HepG2 (cell line): ENCODE measurements at regions not wholly inside any gene's neighbourhood (a gene's known extent, or its start where the extent isn't known, plus 50 kb on each side); places are given as distances from the start of the nearest gene placed in this dataset.
"Not testable (repeated sequence)": the region's sequence is repeated elsewhere in the genome, so short reads cannot be mapped to it uniquely, and the experiment has no call there.

Experiments
- ATAC-seq: fragments of 200-7000 bp; cut with Tn5 transposase; 3 replicates; pipeline ENCODE4 v1.9.1; 2020; ENCODE audit warnings: mild to moderate bottlenecking, moderate library complexity
- BruUV-seq: library from RNA; stranded (reverse); fragments of 400-500 nt; replicated peaks from 2 replicates; lab custom pipeline; 2021; lab: Mats Ljungman, UMichigan
- CTCF ChIA-PET: fragments of 300-600 bp; formaldehyde crosslinking; extraction: SDS; loops from one replicate; lab custom pipeline; 2021; ENCODE audit warnings: low total read pairs, inconsistent platforms, low intra/inter-chr PET ratio; lab: Yijun Ruan, JAX
- POLR2A ChIA-PET: fragments of 350-600 bp; sonication (Branson Sonifier 250); formaldehyde crosslinking; loops from one replicate; lab custom pipeline; 2020; ENCODE audit warnings: antibody characterized with exemption, inconsistent platforms; lab: Yijun Ruan, JAX
- DNase-seq: peaks from one replicate; pipeline ENCODE4 v3.0.0-alpha.2; 2015; ENCODE audit warnings: low spot score
- FAIRE-seq: peaks from 3 replicates; lab custom pipeline; 2011; peaks lifted over from hg19 to GRCh38; lab: Jason Lieb, UNC
- H2AFZ ChIP-seq: one replicate; pipeline ENCODE4 v1.6.1; 2011; ENCODE audit warnings: low read length, inconsistent platforms
- H3K27ac ChIP-seq: fragments of 300-600 bp; 3 replicates; pipeline ENCODE4 v1.8.0; 2011; ENCODE audit warnings: mixed run types, mild to moderate bottlenecking, mixed read lengths, low read length, inconsistent platforms; ENCODE audit not compliant: insufficient read depth; ENCODE audit errors: extremely low read length
- H3K27me3 ChIP-seq, 2 experiments: fragments of 200-600 bp in 1 of 2; 2 replicates in 1 of 2; 3 replicates in 1 of 2; pipeline versions ENCODE4 v1.6.0 to v1.8.0; 2011; ENCODE audit warnings: low read length in 2 of 2, mild to moderate bottlenecking in 2 of 2, moderate library complexity in 2 of 2, inconsistent platforms in 1 of 2; ENCODE audit not compliant: insufficient read depth in 2 of 2, control insufficient read depth in 1 of 2
- H3K36me3 ChIP-seq, 2 experiments: fragments of 200-600 bp in 1 of 2; replicated peaks in 1 of 2; 2 replicates in 1 of 2; 3 replicates in 1 of 2; pipeline versions ENCODE4 v1.5.1 to v1.8.0; 2011; ENCODE audit warnings: low read length in 2 of 2, inconsistent platforms in 1 of 2; ENCODE audit not compliant: insufficient read depth in 2 of 2, control insufficient read depth in 1 of 2
- H3K4me1 ChIP-seq: 2 replicates; pipeline ENCODE4 v1.5.1; 2012; ENCODE audit warnings: low read length, inconsistent platforms; ENCODE audit not compliant: insufficient read depth
- H3K4me2 ChIP-seq: 2 replicates; pipeline ENCODE4 v1.6.0; 2011; ENCODE audit warnings: low read depth, low read length, inconsistent platforms
- H3K4me3 ChIP-seq, 3 experiments: fragments of 200-600 bp in 1 of 3; sonication (generic), shearing (Covaris generic) in 1 of 3; replicated peaks in 1 of 3; 2 replicates each; pipeline ENCODE4 v1.5.1; 2011 to 2016; ENCODE audit warnings: low read length in 3 of 3, inconsistent platforms in 2 of 3, low read depth in 2 of 3, mild to moderate bottlenecking in 2 of 3, control low read depth in 1 of 3, mixed read lengths in 1 of 3; ENCODE audit not compliant: insufficient read depth in 1 of 3
- H3K79me2 ChIP-seq: one replicate; pipeline ENCODE4 v1.6.1; 2011; ENCODE audit warnings: low read length, inconsistent platforms; ENCODE audit not compliant: insufficient read depth
- H3K9ac ChIP-seq: 2 replicates; pipeline ENCODE4 v1.6.0; 2011; ENCODE audit warnings: mild to moderate bottlenecking, low read depth, low read length, inconsistent platforms; ENCODE audit not compliant: insufficient read depth
- H3K9me3 ChIP-seq: 2 replicates; pipeline ENCODE4 v1.5.1; 2012; ENCODE audit warnings: mild to moderate bottlenecking, low read length
- H4K20me1 ChIP-seq: 2 replicates; pipeline ENCODE4 v1.6.0; 2011; ENCODE audit warnings: inconsistent platforms, mild to moderate bottlenecking, low read length, moderate library complexity; ENCODE audit not compliant: insufficient read depth
- HCFC1 ChIP-seq: fragments of 150-350 bp; IDR thresholded peaks from 2 replicates; pipeline ENCODE4 v1.6.1; 2014; ENCODE audit warnings: low read depth, low read length
- HOXA5 ChIP-seq: sonication (generic); formaldehyde crosslinking; IDR thresholded peaks from 2 replicates; pipeline ENCODE4 v1.4.0; 2020; ENCODE audit warnings: missing genetic modification reagents
- KLF12 ChIP-seq: sonication (generic); formaldehyde crosslinking; IDR thresholded peaks from 2 replicates; pipeline ENCODE4 v1.4.0; 2020; ENCODE audit warnings: missing genetic modification reagents, borderline replicate concordance
- MAF1 ChIP-seq: sonication (generic); formaldehyde crosslinking; IDR thresholded peaks from 2 replicates; pipeline ENCODE4 v1.5.0; 2020; ENCODE audit warnings: missing genetic modification reagents, borderline replicate concordance
- MYNN ChIP-seq: sonication (generic); formaldehyde crosslinking; IDR thresholded peaks from 2 replicates; pipeline ENCODE4 v1.4.0; 2020; ENCODE audit warnings: mild to moderate bottlenecking, low read depth, missing genetic modification reagents
- MZF1 ChIP-seq: sonication (generic); formaldehyde crosslinking; IDR thresholded peaks from 2 replicates; pipeline ENCODE4 v1.8.1; 2023; ENCODE audit warnings: mild to moderate bottlenecking, missing genetic modification reagents, borderline replicate concordance
- TMF1 ChIP-seq: sonication (generic); formaldehyde crosslinking; IDR thresholded peaks from 2 replicates; pipeline ENCODE4 v1.8.1; 2022; ENCODE audit warnings: low read depth, missing genetic modification reagents
- YEATS2 ChIP-seq: sonication (generic); formaldehyde crosslinking; IDR thresholded peaks from 2 replicates; pipeline ENCODE4 v1.4.0; 2020; ENCODE audit warnings: missing genetic modification reagents, borderline replicate concordance
- WGBS: methylation state at CpG from one replicate; pipeline ENCODE4 v1.1.6; 2017; ENCODE audit warnings: low lambda C conversion rate; 5-methylcytosine and 5-hydroxymethylcytosine counted together
- in situ Hi-C: cut with HindIII; loops from 2 replicates; pipeline ENCODE4 v1.10.0; 2017; ENCODE audit warnings: low pct_unique_long_range_greater_than_20kb; ENCODE audit not compliant: extremely low pct_ligation_motif_present
- intact Hi-C: fragments of 100-400 bp; cut with micrococcal nuclease; formaldehyde crosslinking; loops from one replicate; pipeline ENCODE4 v1.10.0; 2022; ENCODE audit not compliant: unreplicated experiment
- TF ChIP-seq, protein P1 (sequence below): sonication (generic); formaldehyde crosslinking; IDR thresholded peaks from 2 replicates; pipeline ENCODE4 v1.8.1; 2023; ENCODE audit warnings: mild to moderate bottlenecking, moderate library complexity, missing genetic modification reagents

DNA sequence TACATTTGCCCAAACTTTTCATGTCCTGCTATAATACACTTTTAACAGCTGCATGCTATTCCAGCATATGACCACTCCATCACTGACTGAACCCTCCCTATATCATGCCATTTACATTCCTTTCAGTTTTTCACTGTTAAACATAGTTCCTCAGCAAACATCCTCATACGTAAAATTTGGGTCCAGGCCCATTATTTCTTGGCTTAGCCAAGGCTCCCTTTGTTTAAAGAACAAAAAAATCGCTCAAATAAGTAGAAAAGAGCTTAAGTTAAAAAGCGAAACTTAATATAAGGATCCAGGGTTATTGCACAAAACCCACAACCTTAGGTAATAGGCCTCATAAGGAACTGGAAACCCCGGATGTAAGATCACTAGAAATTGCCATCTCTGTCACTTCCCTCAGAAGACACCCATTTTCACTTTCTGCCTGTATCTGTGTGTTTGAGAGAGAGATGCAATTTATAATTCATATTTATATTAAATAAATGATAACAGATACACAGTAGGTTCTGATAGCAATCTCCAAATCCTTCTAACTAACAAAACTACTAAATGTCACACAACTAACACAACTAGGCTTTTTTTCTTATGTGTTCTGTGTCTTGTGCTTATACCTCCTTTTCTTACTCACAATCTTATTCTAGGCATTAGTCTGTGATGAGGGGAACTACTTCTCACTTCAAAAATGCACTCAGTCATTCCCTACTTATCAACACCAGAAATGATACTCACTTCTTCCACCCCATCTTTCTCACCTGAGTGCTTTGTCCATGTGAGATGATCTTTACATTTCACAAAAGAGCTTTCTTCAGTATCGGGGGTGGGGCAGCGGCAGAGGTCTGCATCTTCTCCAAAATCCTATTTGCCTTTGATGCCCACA is 59.9 kb upstream of the FAM241A start:
- no peaks in the 10 kb centered on the region for H3K79me2 ChIP-seq
- ChIA-PET POLR2A (no interaction called here), CTCF (no interaction called here)
- TF ChIP-seq, protein P1, sequence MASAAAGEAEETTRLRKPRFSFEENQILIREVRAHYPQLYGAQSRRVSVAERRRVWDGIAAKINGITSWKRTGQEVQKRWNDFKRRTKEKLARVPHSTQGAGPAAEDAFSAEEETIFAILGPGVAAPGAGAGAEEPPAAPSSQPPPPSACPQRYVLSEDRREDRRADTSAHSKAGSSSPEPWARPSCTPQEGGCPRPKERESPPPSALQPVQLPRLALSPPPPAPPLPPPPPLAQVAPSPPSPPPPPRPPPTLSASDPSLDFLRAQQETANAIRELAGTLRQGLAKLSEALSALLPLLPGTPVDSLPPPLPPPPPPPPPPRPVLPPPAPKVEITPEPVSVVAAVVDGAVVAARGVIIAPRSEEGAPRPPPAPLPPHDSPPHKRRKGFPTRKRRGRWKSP (CRISPR knock-in tag) = no peak
- TF ChIP-seq MZF1 (CRISPR knock-in tag) (no peak), TMF1 (CRISPR knock-in tag) (no peak)
- intact Hi-C loops = no loop called here
- H3K27ac ChIP-seq = no peak overlapping the region
- no peaks in the 10 kb centered on the region for H3K27me3 ChIP-seq
- BruUV-seq = no TSS peak
- peaks cover 31% of the 10 kb centered on the region for H3K4me1 ChIP-seq
- H3K9me3 ChIP-seq = no peaks in the 10 kb centered on the region
- in situ Hi-C loops = no loop called here
- H3K4me3 ChIP-seq = no peak overlapping the region
- ATAC-seq (no peak), DNase-seq (no peak), FAIRE-seq (no peak)
- no peaks in the 10 kb centered on the region for H3K36me3 ChIP-seq
- H3K9ac ChIP-seq = no peak overlapping the region
- 63% methylated on average over 6 of the region's 6 CpGs for WGBS
- no peaks in the 10 kb centered on the region for H4K20me1 ChIP-seq
- no peak overlapping the region for H3K4me2 ChIP-seq
- no peak overlapping the region for H2AFZ ChIP-seq

DNA sequence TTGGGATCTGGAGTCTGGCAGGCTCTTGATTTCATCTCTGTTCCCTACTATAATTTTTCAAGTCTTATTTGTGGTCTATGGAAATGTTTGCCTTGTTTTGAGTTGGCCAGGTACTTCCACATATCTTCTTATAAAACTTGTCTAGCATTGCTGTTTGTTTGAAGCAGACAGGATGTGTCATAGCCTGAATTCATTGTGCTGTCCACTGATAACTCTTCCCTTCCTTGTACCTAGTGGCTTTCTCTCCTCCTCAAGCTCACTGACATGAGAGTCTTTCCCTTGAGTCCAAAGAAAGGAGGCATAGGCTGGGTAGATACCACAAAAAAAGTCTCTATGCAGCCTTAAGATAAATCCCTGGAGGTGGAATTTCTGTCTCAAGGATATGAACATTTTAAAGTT is 59.2 kb upstream of the FAM241A start:
- CTCF ChIA-PET = no interaction called here
- POLR2A ChIA-PET = no interaction called here
- no peaks in the 10 kb centered on the region for H4K20me1 ChIP-seq
- H3K4me2 ChIP-seq = no peak overlapping the region
- BruUV-seq = no TSS peak
- intact Hi-C loops = no loop called here
- FAIRE-seq = no peak
- no peak for TF ChIP-seq HOXA5 (CRISPR knock-in tag)
- TF ChIP-seq YEATS2 (CRISPR knock-in tag) = no peak
- TF ChIP-seq MYNN = no peak
- no peak for TF ChIP-seq HCFC1
- no peak for TF ChIP-seq MAF1 (CRISPR knock-in tag)
- TF ChIP-seq KLF12 = no peak
- H3K9ac ChIP-seq = no peak overlapping the region
- H3K27ac ChIP-seq = no peak overlapping the region
- H3K4me3 ChIP-seq = no peak overlapping the region
- H3K9me3 ChIP-seq = no peaks in the 10 kb centered on the region
- H3K27me3 ChIP-seq = no peaks in the 10 kb centered on the region
- peaks cover 31% of the 10 kb centered on the region for H3K4me1 ChIP-seq
- no peak overlapping the region for H2AFZ ChIP-seq
- H3K79me2 ChIP-seq = no peaks in the 10 kb centered on the region
- no peak for DNase-seq
- no peaks in the 10 kb centered on the region for H3K36me3 ChIP-seq
- in situ Hi-C loops = no loop called here
- ATAC-seq = no peak

DNA sequence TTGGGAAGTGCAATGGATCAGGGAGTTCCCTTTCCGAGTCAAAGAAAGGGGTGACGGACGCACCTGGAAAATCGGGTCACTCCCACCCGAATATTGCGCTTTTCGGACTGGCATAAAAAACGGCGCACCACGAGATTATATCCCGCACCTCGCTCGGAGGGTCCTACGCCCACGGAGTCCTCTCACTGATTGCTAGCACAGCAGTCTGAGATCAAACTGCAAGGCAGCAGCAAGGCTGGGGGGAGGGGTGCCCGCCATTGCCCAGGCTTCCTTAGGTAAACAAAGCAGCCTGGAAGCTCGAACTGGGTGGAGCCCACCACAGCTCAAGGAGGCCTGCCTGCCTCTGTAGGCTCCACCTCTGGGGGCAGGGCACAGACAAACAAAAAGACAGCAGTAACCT is 58.6 kb upstream of the FAM241A start:
- CTCF ChIA-PET, intact Hi-C loops, H3K27ac ChIP-seq, ATAC-seq, BruUV-seq, DNase-seq, H3K79me2 ChIP-seq, FAIRE-seq, POLR2A ChIA-PET, H2AFZ ChIP-seq, H3K27me3 ChIP-seq, H3K9ac ChIP-seq, H3K4me3 ChIP-seq, H3K9me3 ChIP-seq, in situ Hi-C loops, H3K36me3 ChIP-seq, H4K20me1 ChIP-seq, H3K4me2 ChIP-seq: not testable (repeated sequence)
- 92% methylated on average over 14 of the region's 17 CpGs for WGBS
- peaks cover 31% of the 10 kb centered on the region for H3K4me1 ChIP-seq
